ENCODE measurements at regions not wholly inside any gene's neighbourhood (a gene's known extent, or its start where the extent isn't known, plus 50 kb on each side); places are given as distances from the start of the nearest gene placed in this dataset.

DNA sequence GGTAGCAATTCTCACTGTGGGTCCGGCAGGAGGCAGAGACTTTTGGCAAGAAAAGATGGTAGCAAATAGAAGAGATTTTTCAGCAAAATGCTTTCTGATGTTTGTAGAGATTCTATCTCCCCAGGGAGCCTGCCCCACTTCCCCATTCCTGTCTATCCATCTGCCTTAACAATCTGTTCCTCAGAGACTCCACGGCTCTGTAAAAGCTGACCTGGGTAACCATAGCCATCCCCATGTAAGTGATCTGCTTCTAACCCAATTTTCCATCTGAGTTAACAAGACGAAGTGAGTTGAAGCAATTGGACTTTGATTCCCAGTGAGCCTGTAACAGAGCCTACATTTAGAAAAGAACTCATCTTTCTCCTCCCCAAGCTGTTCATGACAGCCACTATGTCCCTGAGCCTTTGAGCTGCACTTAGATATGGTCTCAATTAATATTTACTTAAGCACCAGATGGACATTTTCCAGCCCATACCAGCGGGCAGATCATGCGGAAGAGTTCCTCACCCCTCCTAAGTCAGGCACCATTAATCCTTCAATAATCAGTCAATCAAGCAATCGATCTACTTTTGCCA, 896.1 kb downstream of the CCSER2 start:
- TF ChIP-seq, protein P1, sequence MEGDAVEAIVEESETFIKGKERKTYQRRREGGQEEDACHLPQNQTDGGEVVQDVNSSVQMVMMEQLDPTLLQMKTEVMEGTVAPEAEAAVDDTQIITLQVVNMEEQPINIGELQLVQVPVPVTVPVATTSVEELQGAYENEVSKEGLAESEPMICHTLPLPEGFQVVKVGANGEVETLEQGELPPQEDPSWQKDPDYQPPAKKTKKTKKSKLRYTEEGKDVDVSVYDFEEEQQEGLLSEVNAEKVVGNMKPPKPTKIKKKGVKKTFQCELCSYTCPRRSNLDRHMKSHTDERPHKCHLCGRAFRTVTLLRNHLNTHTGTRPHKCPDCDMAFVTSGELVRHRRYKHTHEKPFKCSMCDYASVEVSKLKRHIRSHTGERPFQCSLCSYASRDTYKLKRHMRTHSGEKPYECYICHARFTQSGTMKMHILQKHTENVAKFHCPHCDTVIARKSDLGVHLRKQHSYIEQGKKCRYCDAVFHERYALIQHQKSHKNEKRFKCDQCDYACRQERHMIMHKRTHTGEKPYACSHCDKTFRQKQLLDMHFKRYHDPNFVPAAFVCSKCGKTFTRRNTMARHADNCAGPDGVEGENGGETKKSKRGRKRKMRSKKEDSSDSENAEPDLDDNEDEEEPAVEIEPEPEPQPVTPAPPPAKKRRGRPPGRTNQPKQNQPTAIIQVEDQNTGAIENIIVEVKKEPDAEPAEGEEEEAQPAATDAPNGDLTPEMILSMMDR (IDR thresholded peaks at IDR 0.05): no peak
- TF ChIP-seq POLR2A (IDR thresholded peaks at IDR 0.05): no peak
